ENCODE measurements at regions not wholly inside any gene's neighbourhood (a gene's known extent, or its start where the extent isn't known, plus 50 kb on each side); places are given as distances from the start of the nearest gene placed in this dataset.
"Not testable (repeated sequence)": the region's sequence is repeated elsewhere in the genome, so short reads cannot be mapped to it uniquely, and the experiment has no call there.

GRCh38 chrX:108947205-108947604, 210.8 kb upstream of the IRS4 start:
- H3K36me3 Mint-ChIP-seq (ENCODE audit: unreplicated experiment): no peaks in the 10 kb centered on the region
- H3K27me3 Mint-ChIP-seq (ENCODE audit: unreplicated experiment): no peaks in the 10 kb centered on the region
- no peak overlapping the region for H3K4me3 Mint-ChIP-seq (ENCODE audit: unreplicated experiment)
- DNase-seq (ENCODE audit: extremely low spot score, unreplicated experiment): no peak
- H3K4me1 Mint-ChIP-seq (ENCODE audit: unreplicated experiment): no peaks in the 10 kb centered on the region
- peaks cover 4% of the 10 kb centered on the region for H3K9me3 Mint-ChIP-seq (ENCODE audit: unreplicated experiment)
- no peak overlapping the region for H3K27ac Mint-ChIP-seq (ENCODE audit: unreplicated experiment)
- TF ChIP-seq, protein P1, sequence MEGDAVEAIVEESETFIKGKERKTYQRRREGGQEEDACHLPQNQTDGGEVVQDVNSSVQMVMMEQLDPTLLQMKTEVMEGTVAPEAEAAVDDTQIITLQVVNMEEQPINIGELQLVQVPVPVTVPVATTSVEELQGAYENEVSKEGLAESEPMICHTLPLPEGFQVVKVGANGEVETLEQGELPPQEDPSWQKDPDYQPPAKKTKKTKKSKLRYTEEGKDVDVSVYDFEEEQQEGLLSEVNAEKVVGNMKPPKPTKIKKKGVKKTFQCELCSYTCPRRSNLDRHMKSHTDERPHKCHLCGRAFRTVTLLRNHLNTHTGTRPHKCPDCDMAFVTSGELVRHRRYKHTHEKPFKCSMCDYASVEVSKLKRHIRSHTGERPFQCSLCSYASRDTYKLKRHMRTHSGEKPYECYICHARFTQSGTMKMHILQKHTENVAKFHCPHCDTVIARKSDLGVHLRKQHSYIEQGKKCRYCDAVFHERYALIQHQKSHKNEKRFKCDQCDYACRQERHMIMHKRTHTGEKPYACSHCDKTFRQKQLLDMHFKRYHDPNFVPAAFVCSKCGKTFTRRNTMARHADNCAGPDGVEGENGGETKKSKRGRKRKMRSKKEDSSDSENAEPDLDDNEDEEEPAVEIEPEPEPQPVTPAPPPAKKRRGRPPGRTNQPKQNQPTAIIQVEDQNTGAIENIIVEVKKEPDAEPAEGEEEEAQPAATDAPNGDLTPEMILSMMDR (IDR thresholded peaks at IDR 0.05): no peak

- Mint-ChIP-seq H3K9me3 (ENCODE audit: unreplicated experiment) (peaks cover 11% of the 10 kb centered on the region), H3K27me3 (ENCODE audit: unreplicated experiment) (no peaks in the 10 kb centered on the region), H3K4me3 (ENCODE audit: unreplicated experiment) (no peak overlapping the region), H3K4me1 (ENCODE audit: unreplicated experiment) (no peaks in the 10 kb centered on the region), H3K27ac (ENCODE audit: unreplicated experiment) (no peak overlapping the region), H3K36me3 (ENCODE audit: unreplicated experiment) (no peaks in the 10 kb centered on the region)
- TF ChIP-seq, protein P1 (IDR thresholded peaks at IDR 0.05): no peak
- DNase-seq (ENCODE audit: extremely low spot score, unreplicated experiment): no peak
Measured at GRCh38 chrX:108946531-108946930, 210.2 kb upstream of the IRS4 start.

DNA sequence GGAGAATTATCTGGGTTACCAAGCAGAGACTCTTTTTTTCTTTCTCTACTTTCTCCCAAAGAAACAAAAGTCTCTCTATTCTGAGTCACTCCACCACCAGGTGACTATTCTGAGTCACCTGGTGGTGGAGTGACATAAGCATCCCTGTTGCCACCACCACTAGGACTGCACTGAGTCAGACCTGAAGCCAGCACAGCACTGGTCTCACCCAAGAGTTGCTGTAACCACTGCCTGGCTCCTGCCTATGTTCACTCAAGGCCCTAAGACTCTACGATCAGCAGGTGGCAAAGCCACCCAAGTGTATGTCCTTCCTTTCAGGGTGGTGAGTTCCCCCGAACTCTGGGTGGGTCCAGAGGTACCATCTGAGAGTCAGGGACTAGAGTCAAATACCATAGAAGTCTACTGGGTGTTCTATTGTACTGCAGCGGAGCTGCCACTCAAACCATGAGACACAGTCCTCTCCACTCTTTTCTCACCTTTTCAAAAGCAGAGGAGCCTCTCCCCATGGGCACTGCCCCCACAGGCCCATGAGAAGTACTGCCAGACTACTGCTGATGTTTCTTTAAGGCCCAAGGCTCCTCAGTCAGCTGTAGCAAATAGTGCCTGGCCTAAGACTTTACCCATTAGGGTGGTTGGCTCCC, 209.6 kb upstream of the IRS4 start:
- Mint-ChIP-seq H3K4me1 (ENCODE audit: unreplicated experiment) (no peaks in the 10 kb centered on the region), H3K27ac (ENCODE audit: unreplicated experiment) (no peak overlapping the region), H3K9me3 (ENCODE audit: unreplicated experiment) (peaks cover 14% of the 10 kb centered on the region)

DNA sequence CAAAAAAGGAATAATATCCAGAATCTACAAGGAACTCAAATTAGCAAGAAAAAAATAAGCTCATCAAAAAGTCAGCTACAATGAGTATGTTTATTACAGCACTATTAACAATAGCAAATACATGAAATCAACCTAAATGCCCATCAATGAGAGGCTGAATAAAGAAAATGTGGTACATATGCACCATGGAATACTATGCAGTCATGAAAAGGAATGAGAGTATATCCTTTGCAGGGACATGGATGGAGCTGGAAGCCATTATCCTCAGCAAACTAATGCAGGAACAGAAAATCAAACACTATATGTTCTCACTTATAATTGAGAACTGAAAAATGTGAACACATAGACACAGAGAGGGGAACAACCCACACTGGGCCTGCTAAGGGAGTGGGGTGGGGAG, 178.4 kb upstream of the IRS4 start:
- peaks cover 34% of the 10 kb centered on the region for H3K9me3 Mint-ChIP-seq (ENCODE audit: unreplicated experiment)
- no peaks in the 10 kb centered on the region for H3K4me1 Mint-ChIP-seq (ENCODE audit: unreplicated experiment)
- H3K27ac Mint-ChIP-seq (ENCODE audit: unreplicated experiment): no peak overlapping the region
- H3K4me3 Mint-ChIP-seq (ENCODE audit: unreplicated experiment): no peak overlapping the region
- no peaks in the 10 kb centered on the region for H3K27me3 Mint-ChIP-seq (ENCODE audit: unreplicated experiment)
- TF ChIP-seq, protein P1 (IDR thresholded peaks at IDR 0.05): no peak
- no peaks in the 10 kb centered on the region for H3K36me3 Mint-ChIP-seq (ENCODE audit: unreplicated experiment)
- DNase-seq (ENCODE audit: extremely low spot score, unreplicated experiment): no peak

More for the DNA sequence above, 209.6 kb upstream of the IRS4 start:
- no peak for DNase-seq (ENCODE audit: extremely low spot score, unreplicated experiment)
- Mint-ChIP-seq H3K27me3 (ENCODE audit: unreplicated experiment) (no peaks in the 10 kb centered on the region), H3K4me3 (ENCODE audit: unreplicated experiment) (no peak overlapping the region), H3K36me3 (ENCODE audit: unreplicated experiment) (no peaks in the 10 kb centered on the region)
- TF ChIP-seq, protein P1 (IDR thresholded peaks at IDR 0.05): no peak

GRCh38 chrX:108903831-108904230, 167.5 kb upstream of the IRS4 start:
- H3K27ac Mint-ChIP-seq (ENCODE audit: unreplicated experiment); H3K27me3 Mint-ChIP-seq (ENCODE audit: unreplicated experiment); H3K36me3 Mint-ChIP-seq (ENCODE audit: unreplicated experiment); H3K9me3 Mint-ChIP-seq (ENCODE audit: unreplicated experiment); DNase-seq (ENCODE audit: extremely low spot score, unreplicated experiment); H3K4me3 Mint-ChIP-seq (ENCODE audit: unreplicated experiment); H3K4me1 Mint-ChIP-seq (ENCODE audit: unreplicated experiment): not testable (repeated sequence)

GRCh38 chrX:108900333-108900732, 164.0 kb upstream of the IRS4 start:
- Mint-ChIP-seq H3K36me3 (ENCODE audit: unreplicated experiment) (no peaks in the 10 kb centered on the region), H3K9me3 (ENCODE audit: unreplicated experiment) (peaks cover 7% of the 10 kb centered on the region), H3K4me1 (ENCODE audit: unreplicated experiment) (no peaks in the 10 kb centered on the region), H3K4me3 (ENCODE audit: unreplicated experiment) (no peak overlapping the region), H3K27ac (ENCODE audit: unreplicated experiment) (no peak overlapping the region), H3K27me3 (ENCODE audit: unreplicated experiment) (no peaks in the 10 kb centered on the region)
- TF ChIP-seq, protein P1 (IDR thresholded peaks at IDR 0.05): no peak
- DNase-seq (ENCODE audit: extremely low spot score, unreplicated experiment): no peak

DNA sequence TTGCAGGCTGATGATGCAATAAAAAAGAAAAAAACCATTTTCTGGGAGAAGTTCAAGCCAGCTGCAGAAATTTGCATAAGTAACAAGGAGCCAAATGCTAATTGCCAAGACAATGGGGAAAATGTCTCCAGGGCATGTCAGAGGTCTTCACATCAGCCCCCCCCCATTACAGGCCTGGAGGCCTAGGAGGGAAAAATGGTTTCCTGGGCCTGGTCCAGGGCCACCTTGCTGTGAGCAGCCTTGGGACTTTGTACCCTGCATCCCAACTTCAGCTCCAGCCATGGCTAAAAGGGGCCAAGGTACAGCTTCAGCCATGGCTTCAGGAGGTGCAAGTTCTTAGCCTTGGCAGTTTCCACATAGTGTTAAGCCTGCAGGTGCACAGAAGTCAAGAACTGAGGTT, 160.0 kb upstream of the IRS4 start:
- H3K4me3 Mint-ChIP-seq (ENCODE audit: unreplicated experiment); H3K4me1 Mint-ChIP-seq (ENCODE audit: unreplicated experiment); H3K27ac Mint-ChIP-seq (ENCODE audit: unreplicated experiment); DNase-seq (ENCODE audit: extremely low spot score, unreplicated experiment); H3K27me3 Mint-ChIP-seq (ENCODE audit: unreplicated experiment); H3K36me3 Mint-ChIP-seq (ENCODE audit: unreplicated experiment): not testable (repeated sequence)
- peaks cover 19% of the 10 kb centered on the region for H3K9me3 Mint-ChIP-seq (ENCODE audit: unreplicated experiment)

All from osteocyte (in vitro differentiated cells).